ENCODE measurements at regions not wholly inside any gene's neighbourhood (a gene's known extent, or its start where the extent isn't known, plus 50 kb on each side); places are given as distances from the start of the nearest gene placed in this dataset.

DNA sequence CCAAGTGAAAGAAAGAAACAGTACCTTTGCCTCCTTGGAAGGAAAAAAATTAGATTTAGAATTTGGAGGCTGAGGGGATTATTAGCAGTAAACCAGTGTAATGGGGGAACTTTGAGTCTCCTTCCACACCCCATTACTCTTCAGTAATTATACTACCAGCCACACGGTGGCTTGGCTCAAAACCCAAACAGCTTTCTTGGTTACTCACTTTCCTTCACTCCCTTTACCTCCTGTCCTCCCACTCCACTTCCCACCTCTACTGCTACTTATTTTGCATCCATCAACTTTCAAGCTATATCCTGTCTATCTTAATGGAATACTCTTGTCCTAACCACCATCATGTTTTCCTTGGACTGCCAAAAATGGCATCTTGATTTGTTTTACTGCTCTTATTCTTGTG lies 310.6 kb upstream of the AADAT start:
- TF ChIP-seq GATA2 (IDR thresholded peaks at IDR 0.05; ENCODE audit: low read depth, low read length) = no peak
- TF ChIP-seq GATA3 (IDR thresholded peaks at IDR 0.05; ENCODE audit: low read depth, low read length) = no peak

Measured in SH-SY5Y (cell line).